SK-N-MC (cell line): ENCODE measurements at regions not wholly inside any gene's neighbourhood (a gene's known extent, or its start where the extent isn't known, plus 50 kb on each side); places are given as distances from the start of the nearest gene placed in this dataset.

Source experiments
- EZH2 ChIP-seq: fragments of 200-600 bp; sonication (generic); IDR thresholded peaks from one replicate; pipeline ENCODE4 v1.6.1; 2017; ENCODE audit warnings: antibody characterized with exemption
- FOXP2 ChIP-seq: optimal IDR thresholded peaks from 2 replicates; pipeline ENCODE3; 2011; ENCODE audit warnings: mild to moderate bottlenecking, moderate library complexity; ENCODE audit not compliant: insufficient read depth; ENCODE audit errors: extremely low read length, control extremely low read depth

DNA sequence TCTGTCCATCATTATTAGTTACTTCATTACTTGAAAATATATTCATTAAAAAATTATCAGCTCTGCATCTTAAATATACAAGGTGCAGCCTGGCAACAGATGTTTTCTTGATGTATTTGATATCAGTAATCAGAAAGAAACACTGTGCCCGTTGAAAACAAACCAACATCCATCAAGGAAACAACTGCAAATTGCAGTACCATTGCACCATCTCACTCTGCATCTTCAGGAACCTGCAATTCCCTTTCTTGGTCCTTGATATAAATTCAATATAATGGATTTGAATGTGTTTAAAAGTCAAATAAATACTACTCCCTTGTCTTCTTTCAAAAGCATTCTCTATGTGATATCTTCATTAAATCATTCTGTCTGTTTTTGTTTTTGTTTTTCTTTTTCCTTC lies 1131.2 kb downstream of the FAM181B start:
- TF ChIP-seq EZH2 = no peak
- no peak for TF ChIP-seq FOXP2
